Activated CD8-positive, alpha-beta memory T cell treated with anti-CD3 and anti-CD28 coated beads, Interleukin-2, amount 50 U/mL, for 24 hours (primary cell): ENCODE measurements at regions not wholly inside any gene's neighbourhood (a gene's known extent, or its start where the extent isn't known, plus 50 kb on each side); places are given as distances from the start of the nearest gene placed in this dataset.

Experiments used
- DNase-seq: peaks from one replicate; pipeline ENCODE4 v3.0.0-alpha.2; 2020; ENCODE audit errors: extremely low read depth

DNA sequence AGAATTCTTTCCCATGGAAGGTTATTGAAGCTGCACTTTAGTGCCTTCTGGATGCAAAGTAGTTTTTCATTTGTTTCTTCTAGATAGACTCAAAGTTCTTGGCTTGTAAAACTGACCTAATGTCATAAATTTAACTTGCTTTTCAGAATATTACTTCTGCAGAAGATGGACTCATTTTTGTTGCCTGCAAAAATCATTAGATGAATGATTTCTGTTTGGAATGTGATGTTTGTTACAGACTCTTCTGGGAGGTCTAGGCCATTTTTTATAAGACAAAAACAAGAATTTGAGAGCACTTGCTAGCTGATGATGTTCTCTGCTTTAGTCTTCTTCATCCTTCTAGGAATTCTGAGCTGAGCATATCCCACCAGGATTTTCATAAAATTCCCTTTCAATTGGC is 308.6 kb upstream of the GIMD1 start:
- no peak for DNase-seq

DNA sequence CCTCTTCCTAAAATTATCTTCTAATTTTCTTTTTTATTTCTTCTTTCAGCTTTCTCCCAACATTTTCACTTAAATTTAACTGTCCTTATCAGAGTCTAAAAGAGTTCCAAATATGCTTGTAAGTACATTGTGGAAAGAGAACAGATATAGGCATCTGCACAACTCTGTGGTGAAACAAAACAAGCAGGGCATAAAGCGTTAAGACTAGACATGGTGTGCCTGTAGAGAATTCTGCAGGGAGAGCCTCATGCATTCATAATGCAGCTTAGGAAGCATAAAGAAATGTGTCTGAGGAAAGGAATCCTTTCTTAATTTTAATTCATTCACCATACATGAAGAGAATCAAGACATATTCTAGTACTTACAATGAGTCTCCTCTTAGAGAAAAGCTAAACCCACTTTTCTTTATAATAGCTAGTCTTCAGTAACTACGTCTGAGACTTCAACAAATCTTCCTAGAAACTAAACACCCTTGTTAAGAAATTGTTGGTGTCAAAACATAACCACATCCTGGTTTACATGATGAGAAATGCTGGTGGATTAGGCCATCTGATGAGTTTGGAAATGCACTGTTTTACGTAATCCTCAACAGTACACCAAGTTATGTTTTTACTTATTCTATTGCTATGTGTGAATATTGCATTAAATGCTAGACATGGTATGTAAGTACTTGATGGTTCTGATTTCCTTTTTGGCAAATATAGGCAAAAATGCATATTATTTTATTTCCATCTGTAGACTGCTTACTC is 307.8 kb upstream of the GIMD1 start:
- DNase-seq, result no peak

DNA sequence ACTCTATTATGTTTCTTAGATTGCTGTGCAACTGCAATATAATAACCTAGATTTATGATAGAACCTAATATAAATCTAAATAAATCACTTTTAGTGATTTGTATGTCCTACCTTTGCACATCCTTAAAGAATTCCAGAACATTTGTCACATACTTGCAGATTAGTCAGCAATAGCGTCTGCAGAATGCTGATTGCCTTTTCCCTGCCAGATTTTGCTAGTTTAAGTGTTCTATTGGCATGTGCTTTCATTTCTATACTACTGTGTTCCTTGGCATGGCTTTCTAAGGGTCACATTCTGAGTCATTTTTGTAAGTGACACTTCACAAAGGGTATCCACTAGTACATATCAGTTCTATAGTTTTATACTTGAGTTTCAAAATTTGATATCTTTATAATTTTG is 303.1 kb upstream of the GIMD1 start:
- DNase-seq, result no peak

GRCh38 chr4:106670976-106671375 is 302.4 kb upstream of the GIMD1 start:
- DNase-seq, result no peak

DNA sequence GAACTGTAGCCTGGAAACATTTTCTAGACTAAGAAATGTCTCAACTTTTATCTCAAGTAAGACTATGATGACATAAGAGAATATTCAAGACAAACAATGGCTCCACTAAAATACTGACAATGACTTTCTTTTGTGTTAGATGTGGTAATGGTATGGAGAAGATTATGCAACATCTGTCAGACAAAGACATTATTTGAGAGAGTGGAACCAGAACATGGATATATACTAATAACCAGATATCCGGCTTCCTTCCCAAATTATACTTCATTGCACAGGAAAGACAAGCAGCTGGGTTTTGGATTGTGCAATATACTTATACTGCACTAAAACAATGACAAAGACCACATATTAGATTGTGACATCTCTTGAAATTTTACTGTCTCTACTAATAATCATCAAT is 290.8 kb upstream of the GIMD1 start:
- DNase-seq, result no peak

DNA sequence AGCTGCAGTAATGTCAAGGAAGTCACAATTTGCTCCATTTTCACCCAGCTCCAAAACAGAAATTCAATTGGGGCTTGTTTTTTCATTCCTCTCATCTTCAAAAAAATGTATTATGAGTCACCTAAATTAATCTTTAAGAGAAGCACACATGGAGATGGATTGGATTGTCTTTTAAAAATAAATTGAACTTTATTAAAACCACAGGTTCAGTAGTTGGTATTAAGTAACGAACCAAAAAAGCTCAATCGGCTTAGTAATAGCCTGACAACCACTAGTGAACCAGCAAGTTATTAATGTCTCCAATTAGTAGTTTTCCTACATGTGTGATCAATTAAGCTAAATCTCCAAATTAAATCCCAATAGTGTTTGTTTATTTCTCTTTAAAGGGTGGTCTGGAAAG is 283.5 kb upstream of the GIMD1 start:
- DNase-seq, result no peak

- no peak for DNase-seq
These were observed 282.1 kb upstream of the GIMD1 start for GRCh38 chr4:106650701-106651100.

- no peak for DNase-seq
These were observed 278.9 kb upstream of the GIMD1 start for GRCh38 chr4:106647451-106647850.

DNA sequence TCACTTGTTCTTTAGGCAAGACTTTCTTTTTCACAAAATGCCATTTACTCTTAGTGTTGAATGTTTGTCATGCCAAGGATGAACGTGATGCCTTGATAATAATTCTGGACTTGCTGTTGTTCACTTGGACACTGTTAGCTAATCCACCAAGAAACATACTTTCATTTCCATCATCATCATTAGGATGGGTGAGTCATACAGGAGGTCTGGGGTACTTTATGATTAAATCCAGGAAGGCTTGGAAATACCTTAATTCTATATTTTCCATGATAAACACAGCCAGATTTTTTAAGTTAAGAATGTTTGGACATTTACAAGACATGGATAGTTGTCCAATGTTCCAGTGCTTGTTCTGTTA is 260.7 kb upstream of the GIMD1 start:
- no peak for DNase-seq

DNA sequence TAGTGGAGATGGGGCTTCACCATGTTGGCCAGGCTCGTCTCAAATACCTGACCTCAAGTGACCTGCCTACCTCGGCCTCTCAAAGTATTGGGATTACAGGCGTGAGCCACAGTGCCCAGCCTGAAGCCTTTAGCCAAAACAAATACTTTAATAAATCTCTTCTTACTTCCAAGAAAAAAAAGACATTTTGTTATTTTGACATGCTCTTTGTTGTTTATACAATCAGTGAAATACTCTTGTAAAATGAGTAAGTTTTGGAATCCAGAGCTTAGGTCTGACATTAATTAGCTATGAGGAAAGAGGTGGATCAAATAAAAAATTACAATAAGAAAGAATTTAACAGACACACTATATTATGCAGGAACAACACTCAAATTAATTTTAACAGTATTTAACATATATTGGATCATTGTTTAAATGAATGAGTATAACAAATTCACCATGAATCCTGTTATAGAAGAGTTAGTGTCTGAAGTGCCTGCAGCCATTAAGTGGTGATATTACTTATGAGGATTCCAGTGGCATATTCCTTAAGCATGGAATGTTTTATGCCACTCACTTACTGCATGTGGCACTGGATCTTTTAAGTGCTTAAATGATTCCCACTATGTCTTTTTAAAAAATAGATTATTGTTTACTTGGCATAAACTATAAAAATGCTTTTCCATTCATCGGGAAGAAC is 260.1 kb upstream of the GIMD1 start:
- no peak for DNase-seq

- DNase-seq, result no peak
These were observed 258.5 kb upstream of the GIMD1 start for GRCh38 chr4:106627051-106627450.

- no peak for DNase-seq
These were observed 256.1 kb upstream of the GIMD1 start for GRCh38 chr4:106624671-106625070.

GRCh38 chr4:106618956-106619355 is 250.4 kb upstream of the GIMD1 start:
- no peak for DNase-seq

DNA sequence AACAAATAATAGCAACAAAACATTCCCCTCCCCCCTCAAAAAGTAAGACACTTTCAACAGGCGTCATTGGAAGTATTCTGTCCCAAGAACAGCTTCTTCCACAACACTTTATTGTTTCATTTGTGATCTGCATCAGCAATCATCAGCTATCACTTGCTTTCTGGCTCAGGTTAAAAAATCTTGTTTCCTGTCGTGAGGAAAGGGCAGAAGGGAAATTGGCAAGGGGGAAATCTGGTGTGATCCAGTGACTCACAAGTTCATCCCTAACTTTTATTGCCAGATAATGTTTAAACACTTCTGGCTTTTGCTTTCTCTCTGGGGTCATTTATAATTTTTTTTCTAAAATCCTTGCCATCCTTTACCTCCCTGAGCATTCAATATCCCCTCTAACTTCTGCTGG is 247.4 kb upstream of the GIMD1 start:
- no peak for DNase-seq

GRCh38 chr4:106615410-106615945 is 246.9 kb upstream of the GIMD1 start:
- no peak for DNase-seq

DNA sequence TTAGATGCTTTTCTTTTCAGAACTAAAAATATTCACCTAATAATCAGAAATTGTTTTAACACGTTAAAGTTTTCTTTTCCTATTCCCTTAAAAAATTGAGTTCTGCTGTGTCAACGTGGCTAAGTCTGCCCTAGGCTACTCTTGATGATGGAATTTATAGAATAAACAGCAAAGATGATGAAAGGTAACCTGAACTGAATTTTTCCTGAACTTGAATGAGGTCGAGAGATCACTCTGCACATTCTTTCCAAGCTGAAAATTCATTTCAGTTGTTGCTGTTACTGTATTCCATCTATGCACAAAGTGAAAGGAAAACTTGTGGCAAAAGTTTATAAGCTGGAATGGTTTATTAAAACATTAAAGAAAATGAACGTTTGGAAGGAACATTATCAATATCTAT is 245.9 kb upstream of the GIMD1 start:
- DNase-seq, result no peak

- DNase-seq, result no peak
These were observed 241.3 kb upstream of the GIMD1 start for GRCh38 chr4:106609917-106610316.

DNA sequence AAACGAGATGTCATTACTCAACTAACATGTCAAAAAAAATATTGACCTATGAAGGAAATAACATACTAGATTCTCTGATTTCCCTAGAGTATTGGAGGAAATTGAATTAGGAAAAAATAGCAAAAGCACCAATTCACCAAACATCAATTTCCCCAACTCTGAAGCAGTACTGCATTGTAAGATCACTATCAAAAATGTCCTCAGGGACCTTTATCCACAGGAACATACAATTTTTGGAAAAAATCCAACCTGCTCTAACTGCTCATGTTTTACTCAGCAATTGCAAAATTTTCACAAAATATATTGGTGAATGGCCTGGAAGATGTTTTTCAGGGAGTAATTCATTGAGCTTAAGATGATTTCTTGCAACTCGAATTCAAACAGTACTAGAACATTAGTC is 239.0 kb upstream of the GIMD1 start:
- DNase-seq, result no peak

GRCh38 chr4:106604319-106605051 is 235.9 kb upstream of the GIMD1 start:
- no peak for DNase-seq

GRCh38 chr4:106603471-106603870 is 234.9 kb upstream of the GIMD1 start:
- DNase-seq, result no peak

DNA sequence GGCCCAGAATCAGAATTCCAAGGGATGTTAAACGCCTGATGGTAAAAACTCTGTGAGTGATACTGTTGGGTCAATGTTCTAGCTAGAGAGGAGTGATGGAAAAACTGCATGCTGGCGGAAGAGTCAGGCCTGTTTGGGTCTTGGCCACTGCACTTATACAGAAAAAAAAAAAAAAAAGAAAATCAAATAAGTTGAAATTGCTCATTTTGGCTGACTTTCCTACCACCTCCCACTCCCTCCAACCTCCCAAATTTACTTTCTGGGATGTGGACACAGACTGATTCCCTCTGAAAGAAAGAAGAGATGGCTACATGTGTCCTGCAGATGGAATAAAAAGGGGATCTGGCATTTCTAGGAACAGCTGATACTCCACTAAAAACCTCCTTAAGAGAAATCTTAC is 234.1 kb upstream of the GIMD1 start:
- DNase-seq, result no peak

GRCh38 chr4:106601519-106601918 is 232.9 kb upstream of the GIMD1 start:
- DNase-seq, result no peak

DNA sequence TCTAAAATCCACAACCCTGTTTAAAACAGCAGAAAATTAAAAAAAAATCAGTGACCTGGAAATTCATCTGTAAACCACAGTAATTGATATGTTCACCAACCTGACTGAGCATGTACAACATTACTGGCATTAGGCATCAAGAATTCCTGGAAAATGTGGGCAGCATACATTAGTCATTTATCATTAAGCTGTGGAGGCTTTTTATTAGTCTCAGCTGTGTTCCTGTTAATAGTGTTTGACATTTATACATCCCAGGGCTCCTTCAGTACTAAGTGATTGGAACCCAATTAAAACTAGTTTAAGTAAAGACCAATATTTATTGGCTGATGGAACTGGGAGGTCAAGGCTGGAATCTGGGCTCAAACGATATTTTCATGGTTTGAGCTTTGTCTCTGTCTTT is 227.3 kb upstream of the GIMD1 start:
- no peak for DNase-seq
